NB4 (cell line): ENCODE measurements at regions not wholly inside any gene's neighbourhood (a gene's known extent, or its start where the extent isn't known, plus 50 kb on each side); places are given as distances from the start of the nearest gene placed in this dataset.

ENCODE experiments used
- POLR2A ChIP-seq: IDR thresholded peaks from 2 replicates; pipeline ENCODE4 v1.6.1; 2011; ENCODE audit warnings: mild to moderate bottlenecking; ENCODE audit not compliant: insufficient read length; ENCODE audit errors: extremely low read depth
- TF ChIP-seq, protein P1 (sequence below): IDR thresholded peaks from one replicate; pipeline ENCODE4 v1.5.1; 2012; ENCODE audit warnings: low read depth, low read length
- TF ChIP-seq, protein P2 (sequence below): IDR thresholded peaks from 2 replicates; pipeline ENCODE4 v1.6.1; 2011; ENCODE audit warnings: low read depth, low read length

DNA sequence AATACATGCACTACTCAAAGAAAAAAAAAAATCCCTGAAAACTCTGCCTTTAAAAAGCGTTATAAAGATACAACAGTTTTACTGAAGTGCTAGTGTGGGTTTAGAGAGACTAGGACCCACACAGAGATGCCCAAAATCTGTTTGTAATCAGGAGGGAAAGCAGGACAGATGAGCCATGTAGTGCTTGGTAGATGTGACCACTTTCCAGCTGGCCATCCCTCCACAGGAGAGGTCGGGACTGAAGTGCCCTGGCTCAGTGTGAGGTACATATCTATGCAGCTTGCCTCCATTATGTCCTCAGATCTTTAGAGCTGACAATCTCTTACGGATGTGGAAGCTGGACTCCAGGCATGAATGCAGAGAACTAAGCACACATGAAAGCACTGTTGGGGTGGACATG is 57.5 kb upstream of the NANOGP8 start:
- TF ChIP-seq, protein P1, sequence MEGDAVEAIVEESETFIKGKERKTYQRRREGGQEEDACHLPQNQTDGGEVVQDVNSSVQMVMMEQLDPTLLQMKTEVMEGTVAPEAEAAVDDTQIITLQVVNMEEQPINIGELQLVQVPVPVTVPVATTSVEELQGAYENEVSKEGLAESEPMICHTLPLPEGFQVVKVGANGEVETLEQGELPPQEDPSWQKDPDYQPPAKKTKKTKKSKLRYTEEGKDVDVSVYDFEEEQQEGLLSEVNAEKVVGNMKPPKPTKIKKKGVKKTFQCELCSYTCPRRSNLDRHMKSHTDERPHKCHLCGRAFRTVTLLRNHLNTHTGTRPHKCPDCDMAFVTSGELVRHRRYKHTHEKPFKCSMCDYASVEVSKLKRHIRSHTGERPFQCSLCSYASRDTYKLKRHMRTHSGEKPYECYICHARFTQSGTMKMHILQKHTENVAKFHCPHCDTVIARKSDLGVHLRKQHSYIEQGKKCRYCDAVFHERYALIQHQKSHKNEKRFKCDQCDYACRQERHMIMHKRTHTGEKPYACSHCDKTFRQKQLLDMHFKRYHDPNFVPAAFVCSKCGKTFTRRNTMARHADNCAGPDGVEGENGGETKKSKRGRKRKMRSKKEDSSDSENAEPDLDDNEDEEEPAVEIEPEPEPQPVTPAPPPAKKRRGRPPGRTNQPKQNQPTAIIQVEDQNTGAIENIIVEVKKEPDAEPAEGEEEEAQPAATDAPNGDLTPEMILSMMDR = no peak
- no peak for TF ChIP-seq POLR2A
- TF ChIP-seq, protein P2, sequence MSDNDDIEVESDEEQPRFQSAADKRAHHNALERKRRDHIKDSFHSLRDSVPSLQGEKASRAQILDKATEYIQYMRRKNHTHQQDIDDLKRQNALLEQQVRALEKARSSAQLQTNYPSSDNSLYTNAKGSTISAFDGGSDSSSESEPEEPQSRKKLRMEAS = no peak
